Right cardiac atrium (tissue), 5 donors: ENCODE measurements at regions not wholly inside any gene's neighbourhood (a gene's known extent, or its start where the extent isn't known, plus 50 kb on each side); places are given as distances from the start of the nearest gene placed in this dataset.

ENCODE experiments used
- ATAC-seq, 2 donors: fragments of 200-7000 bp; cut with Tn5 transposase; one replicate each; pipeline versions ENCODE4 v1.8.0 to v1.9.1; 2020; ENCODE audit warnings: moderate library complexity in 2 of 2, mild to moderate bottlenecking in 1 of 2
- DNase-seq, 3 donors: peaks; one replicate each; pipeline ENCODE4 v3.0.0-alpha.2; 2020
- H3K27ac ChIP-seq: one replicate; pipeline ENCODE4 v1.5.1; 2013; ENCODE audit warnings: mild to moderate bottlenecking, low read length, control low read depth, moderate library complexity
- H3K27me3 ChIP-seq: one replicate; pipeline ENCODE4 v1.6.1; 2013; ENCODE audit not compliant: control insufficient read depth, insufficient read depth
- H3K4me1 ChIP-seq: one replicate; pipeline ENCODE4 v1.6.1; 2013; ENCODE audit warnings: low read length; ENCODE audit not compliant: control insufficient read depth, insufficient read depth
- H3K4me3 ChIP-seq: one replicate; pipeline ENCODE4 v1.5.1; 2013; ENCODE audit warnings: low read length, control low read depth
- H3K9me3 ChIP-seq: one replicate; pipeline ENCODE4 v1.6.1; 2013; ENCODE audit warnings: low read length; ENCODE audit not compliant: control insufficient read depth
- WGBS: extraction: QIAGEN DNeasy Blood & Tissue Kit; methylation state at CpG from one replicate; pipeline ENCODE4 v1.1.7; 2013; 5-methylcytosine and 5-hydroxymethylcytosine counted together
- intact Hi-C, 4 donors: fragments of 100-400 bp; cut with DNase I; formaldehyde crosslinking; loops; one replicate each; pipeline versions ENCODE4 v1.11.0 to v1.14.0; 2022 to 2023
- donor health status: healthy with polysubstance abuse.
- donor health status: DM: no; HTN: yes; CAD: no.
- donor health status: DM: no; HTN: no; CAD: no.
- donor health status: DM: no; HTN: yes; CAD: no; lungs with severe emphysema.
- donor health status: DM: yes; HTN: yes; CAD: no.

GRCh38 chr2:204272610-204273287, 272.5 kb upstream of the PARD3B start:
- ATAC-seq, result peak in 1 of 2 donors; percentile 22
- 83% methylated on average over 2 of the region's 2 CpGs for WGBS
- no peaks in the 10 kb centered on the region for H3K4me1 ChIP-seq

GRCh38 chr2:204274429-204274828, 270.8 kb upstream of the PARD3B start:
- Histone ChIP-seq H3K4me3 (no peak overlapping the region), H3K9me3 (no peaks in the 10 kb centered on the region), H3K27ac (no peak overlapping the region), H3K27me3 (no peaks in the 10 kb centered on the region), H3K4me1 (no peaks in the 10 kb centered on the region)
- no peak for DNase-seq
- intact Hi-C loops, result no loop called here
- ATAC-seq, result no peak
- 95% methylated on average over 2 of the region's 2 CpGs for WGBS

More at GRCh38 chr2:204272610-204273287, 272.5 kb upstream of the PARD3B start:
- Histone ChIP-seq H3K4me3 (no peak overlapping the region), H3K27me3 (no peaks in the 10 kb centered on the region), H3K27ac (no peak overlapping the region), H3K9me3 (no peaks in the 10 kb centered on the region)
- no peak for DNase-seq
- intact Hi-C loops, result no loop called here

- DNase-seq, result no peak
- 82% methylated on average over 2 of the region's 2 CpGs for WGBS
- intact Hi-C loops, result no loop called here
- Histone ChIP-seq H3K27ac (no peak overlapping the region), H3K9me3 (no peaks in the 10 kb centered on the region), H3K4me1 (no peaks in the 10 kb centered on the region), H3K27me3 (no peaks in the 10 kb centered on the region), H3K4me3 (no peak overlapping the region)
- ATAC-seq, result no peak
Observed at GRCh38 chr2:204274991-204275390, 270.3 kb upstream of the PARD3B start.

- intact Hi-C loops, result no loop called here
Observed at GRCh38 chr2:204277226-204277625, 268.0 kb upstream of the PARD3B start.

GRCh38 chr2:204278454-204278853, 266.8 kb upstream of the PARD3B start:
- Histone ChIP-seq H3K4me3 (no peak overlapping the region), H3K4me1 (no peaks in the 10 kb centered on the region), H3K9me3 (no peaks in the 10 kb centered on the region), H3K27ac (no peak overlapping the region), H3K27me3 (no peaks in the 10 kb centered on the region)
- WGBS, result 89% methylated on average over 1 of the region's 1 CpG
- DNase-seq, result no peak
- intact Hi-C loops, result no loop called here
- ATAC-seq, result no peak

More at GRCh38 chr2:204277226-204277625, 268.0 kb upstream of the PARD3B start:
- no peaks in the 10 kb centered on the region for H3K4me1 ChIP-seq
- DNase-seq (no peak), ATAC-seq (no peak)
- H3K27ac ChIP-seq, result no peak overlapping the region
- H3K4me3 ChIP-seq, result no peak overlapping the region
- H3K9me3 ChIP-seq, result no peaks in the 10 kb centered on the region
- H3K27me3 ChIP-seq, result no peaks in the 10 kb centered on the region

GRCh38 chr2:204279819-204280218, 265.5 kb upstream of the PARD3B start:
- H3K9me3 ChIP-seq, result no peaks in the 10 kb centered on the region
- H3K27ac ChIP-seq, result no peak overlapping the region
- no peaks in the 10 kb centered on the region for H3K4me1 ChIP-seq
- H3K4me3 ChIP-seq, result no peak overlapping the region
- 53% methylated on average over 1 of the region's 1 CpG for WGBS
- intact Hi-C loops, result no loop called here
- DNase-seq (no peak), ATAC-seq (no peak)
- no peaks in the 10 kb centered on the region for H3K27me3 ChIP-seq

- Histone ChIP-seq H3K4me1 (no peaks in the 10 kb centered on the region), H3K9me3 (no peaks in the 10 kb centered on the region), H3K27ac (no peak overlapping the region), H3K27me3 (no peaks in the 10 kb centered on the region), H3K4me3 (no peak overlapping the region)
- intact Hi-C loops, result no loop called here
- no peak for DNase-seq
- ATAC-seq, result peak in 1 of 2 donors; percentile 63
Observed at GRCh38 chr2:204280262-204280668, 265.0 kb upstream of the PARD3B start.

GRCh38 chr2:204282081-204282480, 263.2 kb upstream of the PARD3B start:
- Histone ChIP-seq H3K4me3 (no peak overlapping the region), H3K27ac (no peak overlapping the region), H3K9me3 (no peaks in the 10 kb centered on the region), H3K4me1 (no peaks in the 10 kb centered on the region), H3K27me3 (no peaks in the 10 kb centered on the region)
- DNase-seq (no peak), ATAC-seq (no peak)
- WGBS, result 93% methylated on average over 3 of the region's 3 CpGs
- intact Hi-C loops, result no loop called here

GRCh38 chr2:204282525-204282924, 262.8 kb upstream of the PARD3B start:
- no peak for ATAC-seq
- intact Hi-C loops, result no loop called here
- WGBS, result 87% methylated on average over 4 of the region's 4 CpGs

GRCh38 chr2:204289066-204289465, 256.2 kb upstream of the PARD3B start:
- H3K4me1 ChIP-seq, result no peaks in the 10 kb centered on the region
- DNase-seq, result no peak
- WGBS, result 91% methylated on average over 1 of the region's 1 CpG
- H3K27ac ChIP-seq, result no peak overlapping the region
- H3K4me3 ChIP-seq, result no peak overlapping the region
- H3K27me3 ChIP-seq, result no peaks in the 10 kb centered on the region
- ATAC-seq, result no peak
- H3K9me3 ChIP-seq, result no peaks in the 10 kb centered on the region
- intact Hi-C loops, result no loop called here

More at GRCh38 chr2:204282525-204282924, 262.8 kb upstream of the PARD3B start:
- H3K27ac ChIP-seq, result no peak overlapping the region
- H3K4me3 ChIP-seq, result no peak overlapping the region
- no peaks in the 10 kb centered on the region for H3K4me1 ChIP-seq
- no peak for DNase-seq
- no peaks in the 10 kb centered on the region for H3K9me3 ChIP-seq
- no peaks in the 10 kb centered on the region for H3K27me3 ChIP-seq

GRCh38 chr2:204292439-204292838, 252.8 kb upstream of the PARD3B start:
- 94% methylated on average over 4 of the region's 4 CpGs for WGBS
- Histone ChIP-seq H3K4me3 (no peak overlapping the region), H3K9me3 (no peaks in the 10 kb centered on the region), H3K27ac (no peak overlapping the region), H3K27me3 (no peaks in the 10 kb centered on the region), H3K4me1 (no peaks in the 10 kb centered on the region)
- ATAC-seq (no peak), DNase-seq (no peak)
- intact Hi-C loops, result no loop called here
